GM12864 (cell line): ENCODE measurements at regions not wholly inside any gene's neighbourhood (a gene's known extent, or its start where the extent isn't known, plus 50 kb on each side); places are given as distances from the start of the nearest gene placed in this dataset.

Experiments
- DNase-seq: peaks from one replicate; pipeline ENCODE4 v3.0.0-alpha.2; 2011; ENCODE audit warnings: low read depth
- H3K4me3 ChIP-seq: 2 replicates; pipeline ENCODE4 v1.5.1; 2011; ENCODE audit warnings: mild to moderate bottlenecking, low read depth, low read length, control low read depth
- CTCF ChIP-seq: IDR thresholded peaks from 2 replicates; pipeline ENCODE4 v1.5.1; 2011; ENCODE audit warnings: low read depth, mild to moderate bottlenecking, moderate library complexity, low read length, control low read depth, inconsistent platforms; ENCODE audit errors: missing control alignments

GRCh38 chr10:46226900-46227558 lies 59.8 kb upstream of the ANTXRL start:
- H3K4me3 ChIP-seq: no peak overlapping the region
- no peak for TF ChIP-seq CTCF
- DNase-seq: no peak

DNA sequence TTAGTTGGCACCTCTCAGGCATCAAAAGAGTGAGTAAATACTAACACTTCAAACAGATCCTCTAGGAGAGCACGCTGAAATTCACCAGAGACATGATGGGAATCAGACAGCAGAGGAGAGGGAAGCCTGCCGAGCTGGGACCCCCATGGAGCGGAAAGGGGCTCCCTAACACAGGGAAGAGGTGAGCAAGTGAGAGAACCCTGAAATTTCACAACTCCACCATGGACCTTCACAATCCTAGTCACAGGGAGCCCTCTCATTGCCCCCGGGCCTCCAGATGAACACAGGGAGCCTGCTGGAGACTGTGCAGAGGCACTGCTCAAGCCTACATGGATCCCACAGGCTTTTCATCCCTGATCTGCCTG lies 59.2 kb upstream of the ANTXRL start:
- DNase-seq: no peak
- no peak for TF ChIP-seq CTCF
- H3K4me3 ChIP-seq: no peak overlapping the region

DNA sequence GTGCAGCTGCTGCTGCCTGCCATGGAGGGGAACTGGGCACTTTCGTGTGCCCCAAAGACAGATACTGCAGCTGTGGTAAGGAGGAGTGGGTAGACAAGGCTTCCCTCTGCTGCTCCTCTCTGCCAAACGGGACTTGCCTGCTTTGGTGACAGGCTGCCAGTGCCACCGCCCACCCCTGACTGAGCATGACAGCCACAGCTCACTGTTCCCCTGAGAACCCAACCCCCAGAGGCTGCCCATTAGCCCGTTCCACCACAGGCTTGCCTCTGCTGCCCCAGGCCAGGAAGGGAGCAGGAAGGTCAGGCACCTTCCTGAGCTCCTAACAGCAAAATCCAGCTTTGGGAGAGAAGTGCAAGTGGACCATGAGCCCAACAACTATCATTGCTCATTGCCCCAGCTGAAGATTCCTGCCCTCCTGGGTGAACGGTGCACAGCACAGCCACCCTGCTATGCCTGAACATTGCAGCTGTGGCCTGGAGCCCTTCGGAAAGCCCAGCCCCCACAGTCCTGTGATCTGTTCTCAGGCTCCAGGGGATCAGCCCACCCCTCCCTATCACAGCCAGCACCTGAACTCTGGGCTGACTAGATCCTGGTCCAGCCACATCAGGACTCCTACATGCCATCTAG lies 58.7 kb upstream of the ANTXRL start:
- no peak for DNase-seq
- no peak for TF ChIP-seq CTCF
- H3K4me3 ChIP-seq: no peak overlapping the region

DNA sequence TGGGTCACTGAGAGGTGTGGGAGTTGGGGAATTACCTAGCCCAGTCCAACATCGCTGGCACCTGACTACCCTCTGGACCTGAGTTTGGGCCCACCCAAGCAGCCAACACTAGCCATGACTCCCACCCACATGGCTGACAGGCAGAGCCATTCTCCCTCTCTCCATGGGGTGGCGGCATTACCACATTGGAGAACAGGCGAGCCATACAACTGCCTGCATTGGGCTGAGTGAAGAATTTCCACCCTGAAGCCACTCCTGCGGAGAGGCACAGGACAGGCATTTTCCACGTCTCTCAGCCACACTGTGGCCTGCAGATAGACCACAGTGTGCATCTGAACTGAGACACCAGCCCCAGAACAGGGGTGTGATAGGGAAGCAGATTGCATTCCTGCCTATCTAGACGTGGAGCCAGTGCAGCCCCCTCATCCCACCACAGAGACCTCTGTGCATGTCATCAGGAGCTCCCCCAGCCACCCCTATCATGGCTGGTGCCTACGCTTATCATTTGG lies 58.2 kb upstream of the ANTXRL start:
- no peak for DNase-seq
- no peak overlapping the region for H3K4me3 ChIP-seq
- TF ChIP-seq CTCF: peak; percentile 93

- H3K4me3 ChIP-seq: no peak overlapping the region
- no peak for DNase-seq
- peak; percentile 73 for TF ChIP-seq CTCF
These were observed 57.6 kb upstream of the ANTXRL start for GRCh38 chr10:46229144-46229563.

GRCh38 chr10:46230615-46231014 lies 56.2 kb upstream of the ANTXRL start:
- no peak overlapping the region for H3K4me3 ChIP-seq
- no peak for DNase-seq
- TF ChIP-seq CTCF: no peak

GRCh38 chr10:46231087-46231486 lies 55.7 kb upstream of the ANTXRL start:
- no peak overlapping the region for H3K4me3 ChIP-seq
- DNase-seq: no peak
- no peak for TF ChIP-seq CTCF
